Muscle of leg (tissue), 3 donors: ENCODE measurements at regions not wholly inside any gene's neighbourhood (a gene's known extent, or its start where the extent isn't known, plus 50 kb on each side); places are given as distances from the start of the nearest gene placed in this dataset.

Source experiments
- DNase-seq: peaks from one replicate; pipeline ENCODE4 v3.0.0; 2013
- H3K27ac ChIP-seq: one replicate; pipeline ENCODE4 v1.5.1; 2013; ENCODE audit warnings: mild to moderate bottlenecking, low read length, control low read depth
- H3K27me3 ChIP-seq: one replicate; pipeline ENCODE4 v1.6.1; 2013; ENCODE audit warnings: low read length; ENCODE audit not compliant: control insufficient read depth, insufficient read depth
- H3K36me3 ChIP-seq: one replicate; pipeline ENCODE4 v1.6.1; 2013; ENCODE audit warnings: low read length; ENCODE audit not compliant: control insufficient read depth, insufficient read depth
- H3K4me1 ChIP-seq: one replicate; pipeline ENCODE4 v1.6.1; 2013; ENCODE audit warnings: low read length; ENCODE audit not compliant: control insufficient read depth, insufficient read depth
- H3K4me3 ChIP-seq: one replicate; pipeline ENCODE4 v1.5.1; 2013; ENCODE audit warnings: low read length, control low read depth
- H3K9me3 ChIP-seq: replicated peaks from 2 replicates; pipeline ENCODE4 v1.6.1; 2013; ENCODE audit warnings: low read depth, low read length; ENCODE audit not compliant: control insufficient read depth
- WGBS: methylation state at CpG from one replicate; pipeline ENCODE4 v1.1.5; 2013; ENCODE audit warnings: missing lambda C conversion rate; ENCODE audit not compliant: insufficient coverage; 5-methylcytosine and 5-hydroxymethylcytosine counted together

GRCh38 chr9:120043448-120043847 is 536.5 kb downstream of the CDK5RAP2 start:
- Histone ChIP-seq H3K36me3 (no peaks in the 10 kb centered on the region), H3K27ac (no peak overlapping the region), H3K4me3 (no peak overlapping the region), H3K9me3 (no peaks in the 10 kb centered on the region), H3K27me3 (no peaks in the 10 kb centered on the region), H3K4me1 (no peaks in the 10 kb centered on the region)
- WGBS, result 57% methylated on average over 6 of the region's 7 CpGs
- peak; percentile 4 for DNase-seq

GRCh38 chr9:120040896-120041295 is 539.1 kb downstream of the CDK5RAP2 start:
- Histone ChIP-seq H3K4me3 (no peak overlapping the region), H3K27ac (no peak overlapping the region), H3K36me3 (no peaks in the 10 kb centered on the region), H3K4me1 (no peaks in the 10 kb centered on the region), H3K27me3 (no peaks in the 10 kb centered on the region), H3K9me3 (no peaks in the 10 kb centered on the region)
- DNase-seq, result no peak
- WGBS, result no CpG with 5 or more reads among the region's 4 CpGs

GRCh38 chr9:120038342-120038741 is 541.6 kb downstream of the CDK5RAP2 start:
- H3K9me3 ChIP-seq, result no peaks in the 10 kb centered on the region
- 57% methylated on average over 1 of the region's 4 CpGs for WGBS
- no peaks in the 10 kb centered on the region for H3K27me3 ChIP-seq
- H3K27ac ChIP-seq, result no peak overlapping the region
- H3K4me1 ChIP-seq, result no peaks in the 10 kb centered on the region
- no peak overlapping the region for H3K4me3 ChIP-seq
- no peaks in the 10 kb centered on the region for H3K36me3 ChIP-seq
- no peak for DNase-seq

- Histone ChIP-seq H3K27me3 (no peaks in the 10 kb centered on the region), H3K4me1 (no peaks in the 10 kb centered on the region), H3K36me3 (no peaks in the 10 kb centered on the region), H3K27ac (no peak overlapping the region), H3K4me3 (no peak overlapping the region), H3K9me3 (no peaks in the 10 kb centered on the region)
- no peak for DNase-seq
- 89% methylated on average over 9 of the region's 9 CpGs for WGBS
Observed at GRCh38 chr9:120032639-120033038, 547.3 kb downstream of the CDK5RAP2 start.

GRCh38 chr9:120030847-120031246 is 549.1 kb downstream of the CDK5RAP2 start:
- Histone ChIP-seq H3K9me3 (no peaks in the 10 kb centered on the region), H3K36me3 (no peaks in the 10 kb centered on the region), H3K4me3 (no peak overlapping the region), H3K27me3 (no peaks in the 10 kb centered on the region), H3K4me1 (no peaks in the 10 kb centered on the region), H3K27ac (no peak overlapping the region)
- 33% methylated on average over 3 of the region's 5 CpGs for WGBS
- no peak for DNase-seq

- H3K27me3 ChIP-seq, result no peaks in the 10 kb centered on the region
- no peaks in the 10 kb centered on the region for H3K4me1 ChIP-seq
- H3K9me3 ChIP-seq, result no peaks in the 10 kb centered on the region
- H3K27ac ChIP-seq, result no peak overlapping the region
- no peak for DNase-seq
- no peaks in the 10 kb centered on the region for H3K36me3 ChIP-seq
- no peak overlapping the region for H3K4me3 ChIP-seq
Observed at GRCh38 chr9:120018550-120018949, 561.4 kb downstream of the CDK5RAP2 start.

GRCh38 chr9:120018037-120018436 is 561.9 kb downstream of the CDK5RAP2 start:
- Histone ChIP-seq H3K27ac (no peak overlapping the region), H3K9me3 (no peaks in the 10 kb centered on the region), H3K36me3 (no peaks in the 10 kb centered on the region), H3K4me1 (no peaks in the 10 kb centered on the region), H3K4me3 (no peak overlapping the region), H3K27me3 (no peaks in the 10 kb centered on the region)
- WGBS, result 70% methylated on average over 2 of the region's 4 CpGs
- DNase-seq, result no peak

GRCh38 chr9:120016231-120016630 is 563.7 kb downstream of the CDK5RAP2 start:
- no peaks in the 10 kb centered on the region for H3K27me3 ChIP-seq
- no CpG with 5 or more reads among the region's 2 CpGs for WGBS

GRCh38 chr9:120014796-120015195 is 565.2 kb downstream of the CDK5RAP2 start:
- no peak for DNase-seq
- no peaks in the 10 kb centered on the region for H3K36me3 ChIP-seq
- H3K27ac ChIP-seq, result no peak overlapping the region
- H3K27me3 ChIP-seq, result no peaks in the 10 kb centered on the region
- H3K4me1 ChIP-seq, result no peaks in the 10 kb centered on the region
- H3K4me3 ChIP-seq, result no peak overlapping the region
- 89% methylated on average over 6 of the region's 7 CpGs for WGBS
- no peaks in the 10 kb centered on the region for H3K9me3 ChIP-seq

More at GRCh38 chr9:120016231-120016630, 563.7 kb downstream of the CDK5RAP2 start:
- H3K36me3 ChIP-seq, result no peaks in the 10 kb centered on the region
- H3K9me3 ChIP-seq, result no peaks in the 10 kb centered on the region
- H3K4me1 ChIP-seq, result no peaks in the 10 kb centered on the region
- H3K4me3 ChIP-seq, result no peak overlapping the region
- no peak overlapping the region for H3K27ac ChIP-seq
- DNase-seq, result no peak

- Histone ChIP-seq H3K9me3 (no peaks in the 10 kb centered on the region), H3K4me3 (no peak overlapping the region), H3K27ac (no peak overlapping the region), H3K36me3 (no peaks in the 10 kb centered on the region), H3K27me3 (no peaks in the 10 kb centered on the region), H3K4me1 (no peaks in the 10 kb centered on the region)
- DNase-seq, result no peak
- 50% methylated on average over 1 of the region's 3 CpGs for WGBS
Observed at GRCh38 chr9:120009856-120010255, 570.1 kb downstream of the CDK5RAP2 start.

GRCh38 chr9:120001536-120001935 is 578.4 kb downstream of the CDK5RAP2 start:
- no peaks in the 10 kb centered on the region for H3K4me1 ChIP-seq
- H3K27ac ChIP-seq, result no peak overlapping the region
- no peaks in the 10 kb centered on the region for H3K36me3 ChIP-seq
- H3K9me3 ChIP-seq, result no peaks in the 10 kb centered on the region
- WGBS, result 79% methylated on average over 5 of the region's 7 CpGs
- no peak overlapping the region for H3K4me3 ChIP-seq
- no peaks in the 10 kb centered on the region for H3K27me3 ChIP-seq
- no peak for DNase-seq
